Spleen (tissue), 11 donors: ENCODE measurements at regions not wholly inside any gene's neighbourhood (a gene's known extent, or its start where the extent isn't known, plus 50 kb on each side); places are given as distances from the start of the nearest gene placed in this dataset.

Source experiments
- DNase-seq: peaks from one replicate; pipeline ENCODE4 v3.0.0-alpha.2; 2020
- H3K27ac ChIP-seq, 8 donors: fragments of 200-600 bp; sonication (generic) in 7 of 8; 1 replicate in 4 of 8; 2 replicates in 4 of 8; pipeline versions ENCODE4 v1.5.0 to v1.8.0; 2016 to 2021; ENCODE audit warnings: inconsistent platforms in 4 of 8, mild to moderate bottlenecking in 4 of 8, moderate library complexity in 1 of 8
- H3K27me3 ChIP-seq, 7 donors: fragments of 200-600 bp; sonication (generic) in 6 of 7; replicated peaks in 1 of 7; 1 replicate in 4 of 7; 2 replicates in 3 of 7; pipeline versions ENCODE4 v1.5.0 to v1.8.0; 2016 to 2021; ENCODE audit warnings: inconsistent platforms in 3 of 7, mild to moderate bottlenecking in 1 of 7
- H3K36me3 ChIP-seq, 6 donors: fragments of 200-600 bp; sonication (generic) in 5 of 6; 1 replicate in 4 of 6; 2 replicates in 2 of 6; pipeline versions ENCODE4 v1.5.0 to v1.8.0; 2016 to 2021; ENCODE audit warnings: inconsistent platforms in 2 of 6
- H3K4me1 ChIP-seq, 6 donors: fragments of 200-600 bp; sonication (generic) in 5 of 6; 1 replicate in 3 of 6; 2 replicates in 3 of 6; pipeline versions ENCODE4 v1.5.0 to v1.8.0; 2016 to 2021; ENCODE audit warnings: inconsistent platforms in 3 of 6
- H3K4me3 ChIP-seq, 8 donors: fragments of 200-600 bp; sonication (generic) in 7 of 8; 1 replicate in 4 of 8; 2 replicates in 4 of 8; pipeline versions ENCODE4 v1.5.0 to v1.8.0; 2016 to 2021; ENCODE audit warnings: inconsistent platforms in 4 of 8, mild to moderate bottlenecking in 4 of 8, moderate library complexity in 2 of 8
- H3K9me3 ChIP-seq, 8 donors: fragments of 200-600 bp; sonication (generic) in 7 of 8; 1 replicate in 4 of 8; 2 replicates in 4 of 8; pipeline versions ENCODE4 v1.5.0 to v1.8.0; 2016 to 2021; ENCODE audit warnings: inconsistent platforms in 4 of 8
- POLR2A ChIP-seq, 3 donors: fragments of 450-650 bp; IDR thresholded peaks; one replicate each; pipeline ENCODE4 v1.5.1; 2017; ENCODE audit warnings: antibody characterized with exemption in 3 of 3, mild to moderate bottlenecking in 1 of 3
- POLR2AphosphoS5 ChIP-seq, 3 donors: sonication (generic); formaldehyde crosslinking; IDR thresholded peaks; one replicate each; pipeline ENCODE4 v1.5.1; 2017; ENCODE audit warnings: antibody characterized with exemption in 3 of 3
- WGBS, 5 donors: extraction: QIAGEN DNeasy Blood & Tissue Kit in 3 of 5; methylation state at CpG; one replicate each; pipeline versions ENCODE4 v1.1.5 to v1.1.7; 2013 to 2018; 5-methylcytosine and 5-hydroxymethylcytosine counted together
- intact Hi-C: fragments of 100-400 bp; cut with DNase I; formaldehyde crosslinking; loops from one replicate; pipeline ENCODE4 v1.15.0; 2023; ENCODE audit warnings: low total_unique reads
- TF ChIP-seq, protein P1 (sequence below), 11 experiments: fragments of 200-600 bp in 7 of 11; fragments of 450-650 bp in 4 of 11; sonication (generic) in 4 of 11; IDR thresholded peaks in 8 of 11; conservative IDR thresholded peaks in 3 of 11; 1 replicate in 7 of 11; 2 replicates in 4 of 11; pipeline versions ENCODE4 v1.4.0 to v1.8.0; 2016 to 2021; ENCODE audit warnings: antibody characterized with exemption in 11 of 11, inconsistent platforms in 4 of 11, mild to moderate bottlenecking in 1 of 11
- donor health status: healthy with polysubstance abuse.
- donor health status: DM: no; HTN: no; CAD: no; lungs with moderate emphysema.
- donor health status: DM: no; HTN: no; CAD: no.
- donor health status: Bipolar disorder and iron deficiency.
- donor health status: healthy.
- donor health status: DM: no; HTN: no; CAD: no.
- donor health status: DM: yes; HTN: yes; CAD: no.

DNA sequence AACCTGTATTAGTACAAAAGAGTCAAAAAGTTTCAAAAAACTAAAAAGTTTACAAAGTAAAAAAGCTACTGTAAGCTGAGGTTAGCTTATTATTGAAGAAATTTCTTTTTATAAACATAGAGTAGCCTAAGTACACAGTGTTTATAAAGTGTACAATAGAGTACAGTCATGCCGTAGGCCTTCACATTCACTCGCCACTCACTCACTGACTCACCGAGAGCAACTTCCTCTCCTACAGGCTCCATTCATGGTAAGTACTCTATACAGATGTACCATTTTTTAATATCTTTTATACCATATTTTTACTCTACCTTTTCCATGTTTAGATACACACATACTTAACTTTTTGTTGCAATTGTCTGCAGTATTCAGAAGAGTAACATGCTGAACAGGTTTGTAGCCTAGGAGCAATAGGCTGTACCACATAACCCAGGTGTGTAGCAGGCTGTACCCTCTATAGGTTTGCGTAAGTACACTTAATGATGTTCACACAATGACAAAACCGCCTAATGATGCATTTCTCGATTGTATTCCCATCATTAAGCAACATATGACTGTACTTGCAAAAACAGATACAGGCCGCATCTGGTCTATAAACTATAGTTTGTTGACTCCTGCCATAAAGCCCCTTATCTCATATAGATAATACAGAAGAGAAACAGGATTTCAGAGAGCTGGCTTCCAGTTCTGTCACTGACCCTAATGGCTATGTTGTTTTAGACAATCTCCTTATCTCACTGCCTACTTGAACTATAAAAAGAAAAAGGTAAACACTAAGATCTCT, 438.8 kb downstream of the HTR7 start:
- H3K9me3 ChIP-seq, result peaks cover 0 to 12% (median 1%) of the 10 kb centered on the region in 8 donors
- no peaks in the 10 kb centered on the region for H3K27me3 ChIP-seq
- H3K27ac ChIP-seq, result no peak overlapping the region
- no peaks in the 10 kb centered on the region for H3K4me1 ChIP-seq
- WGBS, 5 donors, result 86 to 95% (median 89%) methylated on average over 7 of the region's 7 CpGs
- DNase-seq, result no peak
- intact Hi-C loops, result no loop called here
- no peak for TF ChIP-seq POLR2AphosphoS5 (IDR thresholded peaks at IDR 0.05)
- TF ChIP-seq, protein P1, sequence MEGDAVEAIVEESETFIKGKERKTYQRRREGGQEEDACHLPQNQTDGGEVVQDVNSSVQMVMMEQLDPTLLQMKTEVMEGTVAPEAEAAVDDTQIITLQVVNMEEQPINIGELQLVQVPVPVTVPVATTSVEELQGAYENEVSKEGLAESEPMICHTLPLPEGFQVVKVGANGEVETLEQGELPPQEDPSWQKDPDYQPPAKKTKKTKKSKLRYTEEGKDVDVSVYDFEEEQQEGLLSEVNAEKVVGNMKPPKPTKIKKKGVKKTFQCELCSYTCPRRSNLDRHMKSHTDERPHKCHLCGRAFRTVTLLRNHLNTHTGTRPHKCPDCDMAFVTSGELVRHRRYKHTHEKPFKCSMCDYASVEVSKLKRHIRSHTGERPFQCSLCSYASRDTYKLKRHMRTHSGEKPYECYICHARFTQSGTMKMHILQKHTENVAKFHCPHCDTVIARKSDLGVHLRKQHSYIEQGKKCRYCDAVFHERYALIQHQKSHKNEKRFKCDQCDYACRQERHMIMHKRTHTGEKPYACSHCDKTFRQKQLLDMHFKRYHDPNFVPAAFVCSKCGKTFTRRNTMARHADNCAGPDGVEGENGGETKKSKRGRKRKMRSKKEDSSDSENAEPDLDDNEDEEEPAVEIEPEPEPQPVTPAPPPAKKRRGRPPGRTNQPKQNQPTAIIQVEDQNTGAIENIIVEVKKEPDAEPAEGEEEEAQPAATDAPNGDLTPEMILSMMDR (IDR thresholded peaks at IDR 0.05 in 8 of 11, conservative IDR thresholded peaks at IDR 0.05 in 3 of 11), result no peak
- TF ChIP-seq POLR2A (IDR thresholded peaks at IDR 0.05), result no peak
- no peaks in the 10 kb centered on the region for H3K36me3 ChIP-seq
- H3K4me3 ChIP-seq, result no peak overlapping the region

DNA sequence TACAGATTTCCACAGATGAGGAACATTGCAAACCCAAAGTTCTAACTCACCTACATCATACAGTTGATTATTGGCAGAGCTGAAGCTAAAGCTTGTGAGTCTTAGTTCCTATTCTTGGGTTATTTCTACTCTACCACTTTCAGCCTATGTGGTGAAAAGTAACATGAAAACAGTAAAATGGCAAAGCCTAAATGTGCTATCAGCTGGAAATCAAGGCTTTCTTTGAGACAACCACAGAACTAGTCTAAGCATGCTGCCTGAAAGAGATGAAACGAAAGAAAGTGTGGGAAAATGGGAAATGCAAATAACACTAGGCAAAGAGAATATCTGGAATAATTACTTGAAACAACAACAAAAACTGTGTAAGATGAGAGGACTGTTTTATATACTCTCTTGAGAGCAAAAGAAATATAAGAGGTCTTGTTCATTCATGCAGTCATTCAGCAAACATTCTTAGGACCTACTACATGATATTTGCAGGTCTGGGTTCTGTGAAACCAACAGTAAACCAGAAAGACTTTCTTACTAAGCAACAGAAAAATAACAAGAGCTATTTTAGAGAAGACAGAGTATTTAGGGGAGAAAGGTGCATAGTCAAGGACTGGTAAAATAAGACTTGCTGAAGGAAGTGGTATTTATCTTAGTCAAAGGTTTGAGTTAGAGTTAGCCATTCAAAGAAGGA, 437.1 kb downstream of the HTR7 start:
- TF ChIP-seq POLR2A (IDR thresholded peaks at IDR 0.05) (no peak), POLR2AphosphoS5 (IDR thresholded peaks at IDR 0.05) (no peak)
- no peaks in the 10 kb centered on the region for H3K36me3 ChIP-seq
- H3K4me1 ChIP-seq, result no peaks in the 10 kb centered on the region
- DNase-seq, result no peak
- peaks cover 0 to 16% (median 2%) of the 10 kb centered on the region in 8 donors for H3K9me3 ChIP-seq
- H3K4me3 ChIP-seq, result no peak overlapping the region
- H3K27me3 ChIP-seq, result no peaks in the 10 kb centered on the region
- H3K27ac ChIP-seq, result no peak overlapping the region
- WGBS, 5 donors, result 60 to 85% (median 71%) methylated on average over 1 of the region's 1 CpG
- intact Hi-C loops, result no loop called here

DNA sequence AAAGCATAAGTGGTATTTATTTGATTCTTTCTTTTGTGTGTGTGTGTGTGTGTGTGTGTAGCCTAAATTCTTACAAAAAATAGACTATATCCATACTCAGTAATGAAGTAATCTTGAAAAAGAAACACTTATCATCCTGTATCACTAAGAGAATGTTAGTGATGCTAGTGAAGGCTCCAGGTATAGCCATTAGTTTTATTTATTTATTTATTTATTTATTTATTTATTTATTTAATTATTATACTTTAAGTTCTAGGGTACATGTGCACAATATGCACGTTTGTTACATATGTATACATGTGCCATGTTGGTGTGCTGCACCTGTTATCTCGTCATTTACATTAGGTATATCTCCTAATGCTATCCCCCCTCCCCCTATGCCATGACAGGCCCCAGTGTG, 436.0 kb downstream of the HTR7 start:
- no peak for TF ChIP-seq POLR2A (IDR thresholded peaks at IDR 0.05)
- TF ChIP-seq, protein P1 (IDR thresholded peaks at IDR 0.05 in 8 of 11, conservative IDR thresholded peaks at IDR 0.05 in 3 of 11), result no peak
- H3K27ac ChIP-seq, result no peak overlapping the region
- H3K27me3 ChIP-seq, result no peaks in the 10 kb centered on the region
- no peaks in the 10 kb centered on the region for H3K36me3 ChIP-seq
- no peak for DNase-seq
- H3K9me3 ChIP-seq, result peaks cover 0 to 16% (median 2%) of the 10 kb centered on the region in 8 donors
- WGBS, 5 donors, result 84 to 96% (median 90%) methylated on average over 2 of the region's 2 CpGs
- no peak overlapping the region for H3K4me3 ChIP-seq
- intact Hi-C loops, result no loop called here
- no peaks in the 10 kb centered on the region for H3K4me1 ChIP-seq

DNA sequence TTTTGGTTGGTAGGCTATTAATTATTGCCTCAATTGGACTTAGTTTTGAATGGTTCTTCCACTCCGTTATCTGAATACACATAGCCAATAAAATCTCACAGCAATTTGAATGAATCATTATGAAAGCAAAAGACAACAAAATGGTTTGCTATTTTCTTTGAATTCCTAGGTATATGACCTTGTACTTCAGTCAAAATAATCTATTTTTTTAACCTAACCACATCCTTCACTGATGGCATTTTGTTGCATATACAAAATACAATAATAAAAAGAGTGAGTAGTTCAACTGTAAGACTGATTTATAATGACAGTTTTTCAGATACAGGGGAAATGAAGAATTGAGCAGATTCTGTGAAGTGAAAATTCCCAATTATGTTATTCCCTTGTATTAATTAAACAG, 433.1 kb downstream of the HTR7 start:
- TF ChIP-seq POLR2A (IDR thresholded peaks at IDR 0.05) (no peak), POLR2AphosphoS5 (IDR thresholded peaks at IDR 0.05) (no peak)
- TF ChIP-seq, protein P1 (IDR thresholded peaks at IDR 0.05 in 8 of 11, conservative IDR thresholded peaks at IDR 0.05 in 3 of 11), result no peak
- no peak overlapping the region for H3K27ac ChIP-seq
- WGBS, 5 donors, result 59 to 93% (median 89%) methylated on average over 1 of the region's 1 CpG
- intact Hi-C loops, result no loop called here
- H3K27me3 ChIP-seq, result no peaks in the 10 kb centered on the region
- no peaks in the 10 kb centered on the region for H3K36me3 ChIP-seq
- H3K9me3 ChIP-seq, result peaks cover 0 to 20% (median 2%) of the 10 kb centered on the region in 8 donors
- H3K4me3 ChIP-seq, result no peak overlapping the region
- H3K4me1 ChIP-seq, result no peaks in the 10 kb centered on the region
- no peak for DNase-seq
